ENCODE measurements at regions not wholly inside any gene's neighbourhood (a gene's known extent, or its start where the extent isn't known, plus 50 kb on each side); places are given as distances from the start of the nearest gene placed in this dataset.
"Not testable (repeated sequence)": the region's sequence is repeated elsewhere in the genome, so short reads cannot be mapped to it uniquely, and the experiment has no call there.

DNA sequence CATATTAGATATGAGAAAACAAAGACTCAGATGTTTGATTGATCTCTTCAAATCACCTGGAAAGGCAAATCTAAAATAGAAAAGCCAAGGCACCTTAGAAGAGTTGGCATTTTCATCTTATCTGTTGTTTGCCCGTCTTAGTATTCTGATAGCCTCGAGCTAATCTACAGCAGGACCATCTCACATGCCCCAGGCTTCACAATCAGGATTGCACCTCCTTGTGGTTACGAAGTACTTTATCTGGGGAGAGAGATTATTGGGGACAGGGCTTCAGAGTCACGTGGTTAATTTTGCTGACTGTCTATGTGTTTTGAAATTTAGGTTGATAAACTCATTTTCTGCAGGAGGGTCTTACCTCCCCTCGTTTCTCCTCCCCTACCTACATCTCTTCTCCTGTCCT, 313.1 kb upstream of the ANXA10 start:
- intact Hi-C loops (cut with DNase I): no loop called here

DNA sequence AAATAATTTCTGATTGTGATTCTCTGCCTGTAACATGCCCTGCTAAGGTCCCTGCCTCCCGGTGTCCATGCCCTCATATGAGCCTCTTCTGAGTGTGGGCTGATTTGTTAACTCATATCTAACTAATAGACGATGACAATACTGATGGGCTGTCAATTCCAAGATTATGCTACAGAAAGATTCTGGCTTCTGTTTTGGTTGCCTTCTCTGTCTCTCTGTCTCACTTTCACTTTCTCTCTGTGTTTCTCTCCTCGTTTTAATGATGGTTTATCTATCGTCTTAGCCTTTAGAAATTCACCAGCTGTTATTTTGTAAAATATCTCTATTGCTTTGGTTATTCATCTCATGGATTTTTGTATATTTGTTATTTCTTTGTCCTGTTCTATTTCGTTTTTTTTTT, 312.5 kb upstream of the ANXA10 start:
- ATAC-seq (ENCODE audit: poor library complexity) (no peak), DNase-seq (no peak)
- intact Hi-C loops (cut with DNase I): no loop called here

More for the DNA sequence above, 313.1 kb upstream of the ANXA10 start:
- DNase-seq: no peak
- ATAC-seq (ENCODE audit: poor library complexity): no peak

DNA sequence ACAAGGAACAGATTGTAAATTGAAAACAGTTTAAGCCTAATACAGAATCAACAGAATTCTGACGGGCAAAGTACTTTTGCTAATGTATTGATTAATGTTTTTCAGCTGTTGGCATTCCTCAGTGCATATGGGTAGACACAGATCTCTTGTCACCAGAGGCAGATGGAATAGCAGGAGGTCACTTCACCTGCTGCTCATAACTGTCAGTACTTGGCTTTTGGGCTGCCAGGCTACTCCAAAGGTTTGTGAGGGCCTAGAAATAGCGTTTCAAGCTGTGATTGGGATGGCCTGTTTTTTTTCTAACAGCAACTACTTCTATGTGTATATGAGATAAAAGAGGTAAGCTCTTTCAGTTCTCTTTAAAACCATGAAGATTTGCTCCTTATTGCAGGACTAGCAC, 307.5 kb upstream of the ANXA10 start:
- ATAC-seq (ENCODE audit: poor library complexity): no peak
- intact Hi-C loops (cut with DNase I): no loop called here
- no peak for DNase-seq

DNA sequence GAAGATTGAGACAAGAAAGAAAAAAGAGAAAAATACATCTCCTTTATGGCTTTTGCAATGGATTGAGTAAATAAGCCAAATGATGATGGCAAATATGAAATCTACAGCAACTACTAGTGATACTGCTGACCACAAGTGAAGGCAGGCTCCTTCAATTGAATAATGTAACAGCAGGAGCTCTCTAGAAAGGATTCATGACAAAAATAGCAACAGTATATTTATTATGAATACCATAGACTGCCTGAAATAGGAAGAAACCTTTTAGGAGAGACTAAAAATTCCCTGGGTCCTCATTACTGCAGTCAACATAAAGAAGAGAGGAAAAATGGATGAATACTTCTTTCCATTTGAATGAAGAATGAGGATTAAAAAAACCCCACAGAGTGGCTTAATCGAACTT, 306.8 kb upstream of the ANXA10 start:
- DNase-seq (no peak), ATAC-seq (ENCODE audit: poor library complexity) (no peak)
- intact Hi-C loops (cut with DNase I): no loop called here

DNA sequence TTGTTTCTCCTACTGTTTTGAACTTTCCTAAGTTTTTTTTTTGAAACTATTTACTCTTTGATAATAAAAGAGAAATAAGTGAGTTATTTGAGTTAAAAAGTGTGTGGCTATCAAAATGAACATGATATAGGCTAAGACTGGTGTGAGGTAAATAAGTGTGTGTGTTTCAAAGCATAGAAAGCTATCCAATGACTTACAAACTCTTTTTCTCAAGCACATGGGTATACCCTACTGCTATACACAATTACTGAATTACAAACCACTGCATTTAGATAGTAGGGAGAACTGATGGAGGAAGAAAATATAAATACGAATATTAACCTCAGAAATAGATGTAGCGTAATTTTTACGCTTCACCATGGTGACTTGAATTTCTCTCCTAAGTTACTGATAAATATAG, 305.8 kb upstream of the ANXA10 start:
- DNase-seq (no peak), ATAC-seq (ENCODE audit: poor library complexity) (no peak)
- intact Hi-C loops (cut with DNase I): no loop called here

DNA sequence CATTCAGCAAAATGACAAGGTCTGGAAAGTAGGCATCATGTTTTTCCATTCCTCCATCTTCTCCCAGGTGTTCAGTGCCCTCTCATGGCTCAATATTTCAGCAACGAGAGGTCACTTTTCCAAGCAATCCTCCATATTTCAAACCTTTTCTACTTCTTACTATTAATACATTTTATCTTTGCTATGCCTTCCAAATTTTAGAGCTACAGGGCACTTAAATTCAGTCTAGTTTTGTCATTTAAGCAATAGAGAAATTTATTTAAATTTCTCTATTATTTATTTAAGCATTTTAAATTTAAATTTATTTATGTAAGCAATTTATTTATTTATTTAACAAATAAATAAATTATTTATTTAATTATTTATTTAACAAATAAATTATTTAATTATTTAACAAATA, 305.1 kb upstream of the ANXA10 start:
- intact Hi-C loops (cut with DNase I): no loop called here
- DNase-seq (no peak), ATAC-seq (ENCODE audit: poor library complexity) (no peak)

DNA sequence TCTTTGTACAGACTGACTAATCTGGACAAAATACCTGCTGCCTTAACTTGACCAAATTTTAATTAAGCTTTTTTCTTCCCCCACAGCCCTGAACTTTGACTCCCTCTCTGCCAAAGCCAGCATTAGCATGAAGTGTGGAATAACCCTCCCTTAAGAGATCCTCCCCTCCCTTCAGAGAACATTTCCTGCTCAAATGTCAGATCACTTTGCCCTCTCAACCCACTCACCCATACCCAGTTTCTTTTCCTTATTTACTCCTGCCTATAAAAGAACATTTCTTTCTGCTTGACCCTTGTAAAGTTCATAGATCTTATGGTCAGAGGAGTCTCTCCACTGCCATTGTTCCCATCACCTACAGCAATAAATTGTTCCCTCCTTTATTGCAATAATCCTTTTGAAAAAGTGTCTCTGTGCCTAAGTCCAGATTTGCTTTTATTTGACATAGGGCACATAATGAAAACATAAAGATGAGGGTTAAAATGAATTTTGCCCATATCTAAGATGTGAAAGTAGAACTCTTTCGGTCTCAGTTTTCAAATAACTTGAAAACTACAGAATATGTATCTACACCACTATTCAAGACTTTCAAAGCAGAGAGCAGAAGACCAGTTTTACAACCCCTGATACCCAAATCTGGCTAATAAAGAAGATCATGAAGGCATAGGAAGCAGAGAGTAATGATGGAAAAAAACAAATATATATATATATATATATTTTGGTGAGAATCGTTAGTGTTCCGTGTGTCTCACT, 289.7 kb upstream of the ANXA10 start:
- intact Hi-C loops (cut with DNase I): no loop called here
- DNase-seq (no peak), ATAC-seq (ENCODE audit: poor library complexity) (no peak)

DNA sequence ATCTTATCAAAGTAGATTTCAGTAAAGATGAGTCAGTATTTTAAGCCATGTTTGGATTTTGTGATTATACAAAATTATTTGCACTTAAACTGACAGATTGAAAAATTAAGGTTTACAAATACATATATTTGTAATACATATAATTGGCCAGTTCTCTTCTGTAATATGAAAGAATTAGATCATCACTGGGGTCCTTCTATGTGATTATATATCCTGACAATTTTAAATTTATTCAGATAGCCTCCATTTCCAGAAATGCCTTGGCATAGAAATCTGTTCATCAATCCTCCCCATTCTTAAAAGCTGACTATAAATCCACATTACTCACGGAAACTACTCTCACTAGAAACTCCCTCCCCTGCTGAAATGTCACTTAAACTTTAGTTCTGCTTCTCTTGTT, 280.4 kb upstream of the ANXA10 start:
- intact Hi-C loops (cut with DNase I): no loop called here
- no peak for DNase-seq
- ATAC-seq (ENCODE audit: poor library complexity): no peak

DNA sequence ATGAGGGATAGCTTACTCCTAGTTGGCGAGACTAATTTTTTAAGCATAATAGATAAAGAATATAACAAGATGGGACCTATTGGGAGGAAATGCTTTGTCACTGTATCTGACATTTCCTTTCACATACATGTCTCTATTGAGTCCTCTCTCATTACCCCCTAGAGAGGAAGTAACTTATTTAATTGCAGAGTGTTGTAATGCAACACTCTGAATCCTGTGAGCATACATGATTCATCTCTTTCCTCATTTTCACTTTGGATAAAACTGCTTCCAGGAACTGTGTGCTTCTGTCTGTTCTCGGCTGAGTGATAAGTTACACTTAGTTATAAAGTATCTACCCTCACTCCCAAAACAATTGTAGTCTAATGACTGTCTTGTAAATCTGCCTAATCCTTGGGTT, 266.1 kb upstream of the ANXA10 start:
- DNase-seq: no peak

DNA sequence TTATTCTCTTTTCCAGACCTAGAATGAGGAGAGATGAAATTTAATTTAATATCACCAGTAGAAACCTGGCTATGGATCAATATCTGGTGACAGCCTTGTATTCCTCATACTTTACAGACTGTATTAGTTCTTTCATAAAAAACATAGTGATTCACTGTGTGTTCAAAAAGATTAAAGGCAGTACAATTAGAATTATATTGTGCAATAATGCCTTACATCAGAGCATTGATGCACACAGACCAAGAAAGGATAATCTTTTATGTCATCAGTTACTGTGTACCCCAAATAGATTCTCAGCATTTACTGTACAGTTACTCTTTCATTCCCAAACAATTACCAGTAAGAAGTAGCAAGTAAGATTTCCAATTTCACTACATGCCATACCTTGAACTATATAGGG, 260.5 kb upstream of the ANXA10 start:
- intact Hi-C loops (cut with DNase I): no loop called here
- ATAC-seq (ENCODE audit: poor library complexity) (no peak), DNase-seq (no peak)

More for the DNA sequence above, 266.1 kb upstream of the ANXA10 start:
- intact Hi-C loops (cut with DNase I): no loop called here
- ATAC-seq (ENCODE audit: poor library complexity): no peak

DNA sequence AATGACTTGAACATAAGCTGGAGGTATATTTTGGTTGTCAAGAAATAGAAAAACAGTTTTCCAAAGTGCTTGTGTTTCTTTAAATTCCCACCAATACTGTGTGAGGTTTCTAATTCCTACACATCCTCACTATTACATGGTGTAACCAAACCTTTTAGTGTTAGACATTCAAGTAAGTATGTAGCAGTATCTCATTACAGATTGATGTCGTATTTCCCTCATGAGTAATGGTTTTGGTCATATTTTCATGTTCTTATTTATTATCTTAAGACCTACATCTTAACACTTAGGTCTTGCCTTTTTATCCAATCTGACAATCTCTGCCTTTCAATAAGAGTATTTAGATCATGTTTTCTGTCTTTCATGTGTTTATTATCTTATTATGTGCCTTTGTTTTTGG, 253.7 kb upstream of the ANXA10 start:
- intact Hi-C loops (cut with DNase I): no loop called here
- ATAC-seq (ENCODE audit: poor library complexity) (no peak), DNase-seq (no peak)

DNA sequence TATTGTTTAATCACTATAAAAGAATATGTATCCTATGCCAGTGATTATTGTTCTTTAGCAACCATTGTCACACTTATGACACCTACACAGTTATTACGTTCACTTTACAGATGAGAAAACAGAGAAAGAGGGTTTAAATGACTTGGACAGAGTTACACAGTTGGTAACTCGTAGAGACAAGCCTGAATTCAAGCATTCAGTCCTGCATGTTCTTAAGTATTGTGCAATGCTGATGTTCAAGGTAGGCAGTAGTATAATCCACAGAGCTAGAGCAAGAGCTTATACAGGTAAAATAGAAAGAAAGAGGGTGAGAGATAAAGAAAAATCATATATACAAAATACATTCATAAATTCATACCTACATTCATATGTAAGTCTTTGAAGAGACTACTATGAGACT, 249.8 kb upstream of the ANXA10 start:
- no peak for ATAC-seq (ENCODE audit: poor library complexity)

DNA sequence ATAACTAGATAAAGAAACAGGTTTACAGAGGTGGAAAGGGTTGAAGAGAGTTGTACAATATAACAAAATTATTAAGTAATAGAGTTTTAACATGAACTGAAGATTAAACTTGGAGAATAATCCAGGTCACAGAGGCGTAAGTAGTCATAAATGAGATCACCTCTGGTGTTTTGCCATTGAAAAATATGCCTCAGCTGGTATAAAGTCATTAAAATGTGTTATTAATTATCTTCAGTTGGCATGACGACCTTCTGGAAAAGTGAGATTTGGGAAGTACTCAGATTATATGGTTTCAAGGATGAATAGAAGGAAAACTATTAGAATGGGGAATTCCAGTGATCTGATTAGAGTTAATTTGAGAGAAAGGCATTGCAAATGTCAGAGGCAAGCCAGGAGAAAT, 237.5 kb upstream of the ANXA10 start:
- ATAC-seq (ENCODE audit: poor library complexity): no peak
- no peak for DNase-seq
- intact Hi-C loops (cut with DNase I): no loop called here

More for the DNA sequence above, 249.8 kb upstream of the ANXA10 start:
- DNase-seq: no peak
- intact Hi-C loops (cut with DNase I): no loop called here

DNA sequence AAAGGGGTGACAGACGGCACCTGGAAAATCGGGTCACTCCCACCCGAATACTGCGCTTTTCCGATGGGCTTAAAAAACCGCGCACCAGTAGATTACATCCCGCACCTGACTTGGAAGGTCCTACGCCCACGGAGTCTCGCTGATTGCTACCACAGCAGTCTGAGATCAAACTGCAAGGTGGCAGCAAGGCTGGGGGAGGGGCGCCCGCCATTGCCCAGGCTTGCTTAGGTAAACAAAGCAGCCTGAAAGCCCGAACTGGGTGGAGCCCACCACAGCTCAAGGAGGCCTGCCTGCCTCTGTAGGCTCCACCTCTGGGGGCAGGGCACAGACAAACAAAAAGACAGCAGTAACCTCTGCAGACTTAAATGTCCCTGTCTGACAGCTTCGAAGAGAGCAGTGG, 234.2 kb upstream of the ANXA10 start:
- DNase-seq; ATAC-seq (ENCODE audit: poor library complexity); intact Hi-C loops (cut with DNase I): not testable (repeated sequence)

DNA sequence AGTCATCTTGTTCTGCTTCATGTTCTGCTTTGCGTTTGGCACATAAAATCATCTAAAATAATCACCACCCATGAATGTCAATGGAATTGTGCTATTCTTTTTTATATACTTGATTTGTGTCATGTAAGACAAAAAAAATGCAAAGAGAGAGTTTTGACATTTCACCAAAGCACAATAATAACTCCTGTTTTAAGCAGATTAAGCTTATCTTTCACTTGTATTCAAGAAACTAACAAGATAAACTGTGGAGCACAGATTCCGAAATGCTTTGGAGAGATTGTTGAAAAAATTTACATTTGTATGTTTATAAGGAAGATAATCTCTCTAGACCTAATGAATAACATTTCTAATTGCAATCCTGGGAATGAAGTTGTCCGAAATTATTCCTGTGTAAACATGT, 225.1 kb upstream of the ANXA10 start:
- DNase-seq (no peak), ATAC-seq (ENCODE audit: poor library complexity) (no peak)
- intact Hi-C loops (cut with DNase I): no loop called here

DNA sequence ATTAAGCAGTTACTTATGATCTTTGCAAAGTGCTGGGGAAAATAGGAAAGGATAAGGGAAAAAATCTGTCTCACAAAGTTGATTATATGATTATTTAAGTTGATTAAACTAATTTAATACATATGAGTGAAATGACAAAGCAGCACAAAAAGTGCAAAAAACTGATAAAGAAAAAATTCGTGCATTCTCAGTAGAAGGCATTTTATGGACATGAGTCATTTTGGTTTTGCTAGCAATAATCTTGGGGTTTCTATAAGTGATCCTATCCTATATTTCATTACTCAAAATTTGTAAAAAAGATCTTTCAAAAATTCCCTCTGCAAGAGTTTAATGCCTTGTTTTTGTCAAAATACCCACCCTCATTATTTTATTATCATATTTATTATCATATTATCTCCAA, 224.2 kb upstream of the ANXA10 start:
- no peak for ATAC-seq (ENCODE audit: poor library complexity)

DNA sequence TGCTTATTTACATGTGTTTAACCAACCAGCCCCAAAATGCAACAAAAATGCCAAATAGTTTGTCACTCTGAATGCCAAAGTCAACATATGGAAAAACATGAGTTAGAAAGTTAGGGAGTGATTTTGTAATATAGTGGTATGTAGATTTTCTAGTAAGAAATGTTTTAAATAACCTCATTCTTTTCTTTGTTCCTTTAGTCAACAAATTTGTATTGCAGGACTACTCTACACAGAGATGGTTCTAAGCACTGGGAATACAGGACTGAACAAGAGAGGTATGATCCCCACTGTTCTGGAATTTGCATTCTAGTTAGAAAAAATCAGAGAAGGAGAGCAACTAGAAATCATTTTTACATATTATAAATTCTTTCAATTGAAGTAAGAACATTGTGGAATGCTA, 218.8 kb upstream of the ANXA10 start:
- DNase-seq: no peak
- ATAC-seq (ENCODE audit: poor library complexity): no peak
- intact Hi-C loops (cut with DNase I): no loop called here

More for the DNA sequence above, 224.2 kb upstream of the ANXA10 start:
- DNase-seq: no peak
- intact Hi-C loops (cut with DNase I): no loop called here

DNA sequence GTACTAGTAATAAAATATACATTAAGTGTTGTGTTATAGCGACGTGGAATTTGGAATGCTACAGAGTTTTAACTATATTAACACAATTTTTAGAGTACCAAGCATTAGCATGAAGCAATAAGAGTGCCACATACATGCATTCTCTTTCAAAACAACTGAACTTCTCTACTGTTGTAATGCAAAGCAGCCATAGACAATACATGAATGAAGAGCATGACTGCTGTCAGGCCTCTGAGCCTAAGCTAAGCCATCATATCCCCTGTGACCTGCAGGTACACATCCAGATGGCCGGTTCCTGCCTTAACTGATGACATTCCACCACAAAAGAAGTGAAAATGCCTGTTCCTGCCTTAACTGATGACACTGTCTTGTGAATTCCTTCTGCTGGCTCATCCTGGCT, 216.2 kb upstream of the ANXA10 start:
- intact Hi-C loops (cut with DNase I); ATAC-seq (ENCODE audit: poor library complexity): not testable (repeated sequence)

DNA sequence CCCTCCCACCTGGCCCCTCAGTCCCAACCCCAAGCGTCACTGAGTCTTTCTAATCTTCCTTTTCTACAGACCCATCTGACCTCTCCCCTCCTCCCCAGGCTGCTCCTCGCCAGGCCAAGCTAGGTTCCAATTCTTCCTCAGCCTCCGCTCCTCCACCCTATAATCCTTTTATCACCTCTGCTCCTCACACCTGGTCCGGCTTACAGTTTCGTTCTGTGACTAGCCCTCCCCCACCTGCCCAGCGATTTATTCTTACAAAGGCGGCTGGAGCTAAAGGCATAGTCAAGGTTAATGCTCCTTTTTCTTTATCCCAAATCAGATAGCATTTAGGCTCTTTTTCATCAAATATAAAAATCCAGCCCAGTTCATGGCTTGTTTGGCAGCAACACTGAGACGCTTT, 214.5 kb upstream of the ANXA10 start:
- ATAC-seq (ENCODE audit: poor library complexity); intact Hi-C loops (cut with DNase I); DNase-seq: not testable (repeated sequence)

More for the DNA sequence above, 216.2 kb upstream of the ANXA10 start:
- not testable (repeated sequence) for DNase-seq

DNA sequence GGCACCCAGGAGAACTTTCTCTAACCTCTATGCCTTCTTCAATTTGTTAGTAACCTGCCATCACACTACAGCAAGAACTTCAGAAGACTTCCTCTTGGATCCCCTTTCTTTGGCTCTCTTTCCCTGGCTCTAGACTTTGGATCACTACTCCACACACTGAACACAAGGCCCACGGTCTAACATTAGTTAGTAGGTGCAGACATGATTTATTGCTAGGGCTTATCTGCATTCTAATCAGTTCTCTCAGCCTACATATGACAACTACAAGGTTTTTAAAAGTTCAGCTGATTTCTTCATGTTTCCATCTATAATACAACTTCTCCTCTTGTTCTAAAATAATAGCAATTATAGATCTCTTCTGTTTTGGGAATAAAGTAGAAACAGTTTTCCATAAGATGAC, 209.1 kb upstream of the ANXA10 start:
- DNase-seq: no peak
- no peak for ATAC-seq (ENCODE audit: poor library complexity)
- intact Hi-C loops (cut with DNase I): no loop called here

DNA sequence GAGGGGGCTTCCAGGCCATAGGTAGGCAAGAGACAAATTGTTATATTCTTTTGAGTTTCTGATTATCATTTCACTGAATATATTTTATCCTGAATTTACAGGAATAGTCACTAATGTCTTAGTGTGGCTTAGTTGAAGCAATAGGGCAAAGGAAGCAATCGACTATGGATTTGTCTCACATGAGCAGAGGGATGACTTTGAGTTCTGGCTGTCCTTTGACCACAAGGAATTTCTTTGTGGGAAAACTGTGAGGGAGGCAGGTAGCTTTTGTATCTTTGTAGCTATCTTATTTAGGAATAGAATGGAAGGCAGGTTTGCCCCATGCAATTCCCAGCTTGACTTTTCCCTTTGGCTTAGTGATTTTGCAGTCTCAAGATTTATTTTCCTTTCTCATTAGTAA, 207.3 kb upstream of the ANXA10 start:
- DNase-seq (no peak), ATAC-seq (ENCODE audit: poor library complexity) (no peak)
- intact Hi-C loops (cut with DNase I): no loop called here

All from Right ventricle myocardium superior (tissue), 1 donor.